Esophagus muscularis mucosa (tissue), 4 donors: ENCODE measurements at regions not wholly inside any gene's neighbourhood (a gene's known extent, or its start where the extent isn't known, plus 50 kb on each side); places are given as distances from the start of the nearest gene placed in this dataset.

Source experiments
- DNase-seq: peaks from one replicate; pipeline ENCODE4 v3.0.0-alpha.2; 2017; ENCODE audit errors: extremely low spot score
- H3K27ac ChIP-seq, 4 donors: fragments of 200-600 bp; sonication (generic); replicated peaks in 1 of 4; 1 replicate in 3 of 4; 2 replicates in 1 of 4; pipeline ENCODE4 v1.5.1; 2016 to 2019; ENCODE audit warnings: mild to moderate bottlenecking in 1 of 4
- H3K27me3 ChIP-seq, 4 donors: fragments of 200-600 bp; sonication (generic); one replicate each; pipeline versions ENCODE4 v1.5.1 to v1.6.0; 2016 to 2019
- H3K36me3 ChIP-seq, 4 donors: fragments of 200-600 bp; sonication (generic); one replicate each; pipeline ENCODE4 v1.5.1; 2016 to 2019
- H3K4me1 ChIP-seq, 4 donors: fragments of 200-600 bp; sonication (generic); one replicate each; pipeline ENCODE4 v1.5.1; 2016 to 2019
- H3K4me3 ChIP-seq, 4 donors: fragments of 200-600 bp; sonication (generic); 1 replicate in 2 of 4; 2 replicates in 2 of 4; pipeline ENCODE4 v1.5.1; 2016 to 2019; ENCODE audit warnings: mild to moderate bottlenecking in 4 of 4, moderate library complexity in 1 of 4
- H3K9me3 ChIP-seq, 4 donors: fragments of 200-600 bp; sonication (generic); 1 replicate in 3 of 4; 2 replicates in 1 of 4; pipeline ENCODE4 v1.5.1; 2016 to 2019
- CTCF ChIP-seq, 3 experiments: fragments of 200-600 bp in 2 of 3; fragments of 450-650 bp in 1 of 3; sonication (generic) in 2 of 3; IDR thresholded peaks; one replicate each; pipeline ENCODE4 v1.5.1; 2017 to 2019; ENCODE audit warnings: antibody characterized with exemption in 3 of 3, mild to moderate bottlenecking in 2 of 3, moderate library complexity in 1 of 3
- EP300 ChIP-seq: sonication (generic); formaldehyde crosslinking; IDR thresholded peaks from one replicate; pipeline ENCODE4 v1.6.1; 2017; ENCODE audit warnings: antibody characterized with exemption
- POLR2A ChIP-seq: fragments of 450-650 bp; IDR thresholded peaks from one replicate; pipeline ENCODE4 v1.6.1; 2017; ENCODE audit warnings: antibody characterized with exemption, moderate library complexity, mild to moderate bottlenecking, low read depth
- POLR2AphosphoS5 ChIP-seq, 2 donors: sonication (generic); formaldehyde crosslinking; IDR thresholded peaks; one replicate each; pipeline ENCODE4 v1.6.1; 2017; ENCODE audit warnings: antibody characterized with exemption in 2 of 2
- WGBS: methylation state at CpG from one replicate; pipeline ENCODE4 v1.1.5; 2018; 5-methylcytosine and 5-hydroxymethylcytosine counted together
- intact Hi-C: fragments of 100-400 bp; cut with DNase I; formaldehyde crosslinking; loops from one replicate; pipeline ENCODE4 v1.15.1; 2023

GRCh38 chr18:25805939-25806338 lies 284.5 kb downstream of the SS18 start:
- Histone ChIP-seq H3K27me3 (no peaks in the 10 kb centered on the region), H3K4me3 (no peak overlapping the region), H3K9me3 (no peaks in the 10 kb centered on the region), H3K27ac (no peak overlapping the region), H3K36me3 (no peaks in the 10 kb centered on the region), H3K4me1 (no peaks in the 10 kb centered on the region)
- intact Hi-C loops: no loop called here
- 77% methylated on average over 4 of the region's 4 CpGs for WGBS
- peak; percentile 70 for DNase-seq
- TF ChIP-seq POLR2AphosphoS5 (IDR thresholded peaks at IDR 0.05) (no peak), EP300 (no peak), POLR2A (no peak), CTCF (IDR thresholded peaks at IDR 0.05) (no peak)

GRCh38 chr18:25805323-25805722 lies 285.1 kb downstream of the SS18 start:
- no peak overlapping the region for H3K4me3 ChIP-seq
- TF ChIP-seq EP300 (no peak), CTCF (IDR thresholded peaks at IDR 0.05) (no peak), POLR2AphosphoS5 (IDR thresholded peaks at IDR 0.05) (no peak), POLR2A (no peak)
- H3K4me1 ChIP-seq: no peaks in the 10 kb centered on the region
- no peaks in the 10 kb centered on the region for H3K27me3 ChIP-seq
- WGBS: 55% methylated on average over 5 of the region's 5 CpGs
- intact Hi-C loops: no loop called here
- DNase-seq: peak; percentile 89
- H3K27ac ChIP-seq: no peak overlapping the region
- no peaks in the 10 kb centered on the region for H3K36me3 ChIP-seq
- H3K9me3 ChIP-seq: no peaks in the 10 kb centered on the region

- intact Hi-C loops: no loop called here
- Histone ChIP-seq H3K27me3 (peaks cover 0 to 3% (median 0%) of the 10 kb centered on the region in 4 donors), H3K27ac (no peak overlapping the region), H3K36me3 (no peaks in the 10 kb centered on the region), H3K4me3 (no peak overlapping the region), H3K4me1 (no peaks in the 10 kb centered on the region), H3K9me3 (no peaks in the 10 kb centered on the region)
- DNase-seq: no peak
- 95% methylated on average over 3 of the region's 3 CpGs for WGBS
- no peak for TF ChIP-seq POLR2AphosphoS5 (IDR thresholded peaks at IDR 0.05)
- TF ChIP-seq CTCF (IDR thresholded peaks at IDR 0.05): no peak
- TF ChIP-seq POLR2A: no peak
- TF ChIP-seq EP300: no peak
Observed at GRCh38 chr18:25799231-25799630, 291.2 kb downstream of the SS18 start.

- Histone ChIP-seq H3K27me3 (peaks cover 0 to 3% (median 0%) of the 10 kb centered on the region in 4 donors), H3K4me3 (no peak overlapping the region), H3K36me3 (no peaks in the 10 kb centered on the region), H3K4me1 (no peaks in the 10 kb centered on the region), H3K27ac (no peak overlapping the region), H3K9me3 (no peaks in the 10 kb centered on the region)
- TF ChIP-seq POLR2A (no peak), POLR2AphosphoS5 (IDR thresholded peaks at IDR 0.05) (no peak), CTCF (IDR thresholded peaks at IDR 0.05) (no peak), EP300 (no peak)
- no peak for DNase-seq
- WGBS: 81% methylated on average over 4 of the region's 4 CpGs
- intact Hi-C loops: no loop called here
Observed at GRCh38 chr18:25798046-25798445, 292.4 kb downstream of the SS18 start.

DNA sequence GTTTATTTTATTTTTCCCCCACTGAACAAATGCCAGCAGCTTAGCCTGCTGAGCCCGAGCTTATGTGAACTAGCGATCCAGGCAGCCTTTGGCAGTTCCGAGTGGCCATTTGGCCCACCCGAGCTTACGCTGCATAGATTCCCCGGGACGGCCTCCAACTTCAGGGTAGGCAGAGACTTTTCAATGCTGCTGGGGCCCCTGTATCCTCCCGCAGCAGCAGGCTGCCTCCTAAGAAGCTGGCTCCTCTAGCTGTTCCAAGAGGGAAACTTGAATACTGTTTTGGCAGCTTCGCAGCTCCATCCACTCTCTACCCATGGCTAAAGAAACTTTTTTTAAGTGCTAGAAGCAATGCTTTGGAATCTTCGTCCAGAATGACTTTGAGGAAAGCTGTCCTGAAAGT lies 295.2 kb downstream of the SS18 start:
- H3K27ac ChIP-seq: no peak overlapping the region
- no peaks in the 10 kb centered on the region for H3K36me3 ChIP-seq
- no peak overlapping the region for H3K4me3 ChIP-seq
- intact Hi-C loops: no loop called here
- H3K9me3 ChIP-seq: no peaks in the 10 kb centered on the region
- H3K27me3 ChIP-seq: peaks cover 0 to 3% (median 0%) of the 10 kb centered on the region in 4 donors
- WGBS: 40% methylated on average over 10 of the region's 10 CpGs
- TF ChIP-seq EP300: no peak
- TF ChIP-seq CTCF (IDR thresholded peaks at IDR 0.05): no peak
- no peak for TF ChIP-seq POLR2A
- no peak for TF ChIP-seq POLR2AphosphoS5 (IDR thresholded peaks at IDR 0.05)
- H3K4me1 ChIP-seq: no peaks in the 10 kb centered on the region
- DNase-seq: no peak
